ENCODE measurements at regions not wholly inside any gene's neighbourhood (a gene's known extent, or its start where the extent isn't known, plus 50 kb on each side); places are given as distances from the start of the nearest gene placed in this dataset.

- TF ChIP-seq CTCF (IDR thresholded peaks at IDR 0.05; ENCODE audit: insufficient read depth, missing control alignments) = peak; percentile 70
- peak; percentile 85 for FAIRE-seq
- peak; percentile 13 for DNase-seq (ENCODE audit: insufficient read length, low spot score)
Observed at GRCh38 chr2:41414486-41415230, 633.2 kb upstream of the PKDCC start.

- FAIRE-seq = no peak
Observed at GRCh38 chr2:41417511-41417910, 630.3 kb upstream of the PKDCC start.

GRCh38 chr2:41420219-41420618, 627.6 kb upstream of the PKDCC start:
- TF ChIP-seq CTCF (IDR thresholded peaks at IDR 0.05; ENCODE audit: insufficient read depth, missing control alignments) = no peak
- no peak for FAIRE-seq
- no peak for DNase-seq (ENCODE audit: insufficient read length, low spot score)

More at GRCh38 chr2:41417511-41417910, 630.3 kb upstream of the PKDCC start:
- no peak for TF ChIP-seq CTCF (IDR thresholded peaks at IDR 0.05; ENCODE audit: insufficient read depth, missing control alignments)
- DNase-seq (ENCODE audit: insufficient read length, low spot score) = no peak

GRCh38 chr2:41420872-41421271, 626.9 kb upstream of the PKDCC start:
- FAIRE-seq (no peak), DNase-seq (ENCODE audit: insufficient read length, low spot score) (no peak)
- TF ChIP-seq CTCF (IDR thresholded peaks at IDR 0.05; ENCODE audit: insufficient read depth, missing control alignments) = no peak

GRCh38 chr2:41431756-41432155, 616.1 kb upstream of the PKDCC start:
- DNase-seq (ENCODE audit: insufficient read length, low spot score) (no peak), FAIRE-seq (no peak)
- TF ChIP-seq CTCF (IDR thresholded peaks at IDR 0.05; ENCODE audit: insufficient read depth, missing control alignments) = no peak

- TF ChIP-seq CTCF (IDR thresholded peaks at IDR 0.05; ENCODE audit: insufficient read depth, missing control alignments) = no peak
- FAIRE-seq = no peak
- no peak for DNase-seq (ENCODE audit: insufficient read length, low spot score)
Observed at GRCh38 chr2:41432459-41432858, 615.4 kb upstream of the PKDCC start.

GRCh38 chr2:41434991-41435390, 612.8 kb upstream of the PKDCC start:
- DNase-seq (ENCODE audit: insufficient read length, low spot score) = no peak
- no peak for TF ChIP-seq CTCF (IDR thresholded peaks at IDR 0.05; ENCODE audit: insufficient read depth, missing control alignments)
- no peak for FAIRE-seq

All from D721Med (cell line).